ENCODE measurements at regions not wholly inside any gene's neighbourhood (a gene's known extent, or its start where the extent isn't known, plus 50 kb on each side); places are given as distances from the start of the nearest gene placed in this dataset.

GRCh38 chr7:54956865-54957264 is 62.0 kb upstream of the EGFR start:
- DNase-seq, result no peak

GRCh38 chr7:54960517-54960916 is 58.3 kb upstream of the EGFR start:
- no peak for DNase-seq

- DNase-seq, result no peak
These were observed 57.4 kb upstream of the EGFR start for GRCh38 chr7:54961391-54961790.

GRCh38 chr7:54963155-54963554 is 55.7 kb upstream of the EGFR start:
- DNase-seq, result no peak

GRCh38 chr7:54964136-54964535 is 54.7 kb upstream of the EGFR start:
- DNase-seq, result no peak

DNA sequence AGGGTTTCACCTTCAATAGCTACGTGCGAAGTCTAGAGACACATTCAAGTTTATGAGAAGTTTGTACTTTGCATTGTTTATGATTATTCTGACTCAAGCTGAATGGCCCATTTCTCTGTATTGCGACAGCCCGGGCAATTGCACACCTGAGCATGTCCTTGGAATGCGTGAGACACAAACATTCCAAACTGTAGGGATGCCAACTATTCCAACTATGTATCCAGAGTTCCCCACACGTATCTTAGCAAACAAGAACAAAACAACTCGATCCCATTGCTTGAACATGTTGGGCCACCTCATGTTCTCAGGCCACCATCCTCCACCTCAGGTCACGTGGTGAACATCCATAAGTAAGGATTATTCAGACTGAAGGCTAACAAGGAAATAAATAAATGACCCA is 51.4 kb upstream of the EGFR start:
- DNase-seq, result no peak

- no peak for DNase-seq
These were observed 50.8 kb upstream of the EGFR start for GRCh38 chr7:54968018-54968417.
